Hepatocyte (in vitro differentiated cells): ENCODE measurements at regions not wholly inside any gene's neighbourhood (a gene's known extent, or its start where the extent isn't known, plus 50 kb on each side); places are given as distances from the start of the nearest gene placed in this dataset.

Experiments
- DNase-seq: peaks from one replicate; pipeline ENCODE4 v3.0.0-alpha.2; 2016; ENCODE audit warnings: low spot score
- H2AFZ ChIP-seq: fragments of 200-600 bp; sonication (generic); 2 replicates; pipeline ENCODE4 v1.6.0; 2016; ENCODE audit warnings: antibody characterized with exemption, mild to moderate bottlenecking
- H3K27ac ChIP-seq: fragments of 200-600 bp; sonication (generic); 2 replicates; pipeline ENCODE4 v1.5.1; 2016; ENCODE audit warnings: mild to moderate bottlenecking
- H3K27me3 ChIP-seq: fragments of 200-600 bp; sonication (generic); 2 replicates; pipeline ENCODE4 v1.6.1; 2016
- H3K36me3 ChIP-seq: fragments of 200-600 bp; sonication (generic); replicated peaks from 2 replicates; pipeline ENCODE4 v1.5.1; 2016; ENCODE audit warnings: low read depth; ENCODE audit not compliant: insufficient read depth
- H3K4me1 ChIP-seq: fragments of 200-600 bp; sonication (generic); 2 replicates; pipeline ENCODE4 v1.5.1; 2016; ENCODE audit warnings: mild to moderate bottlenecking, moderate library complexity; ENCODE audit not compliant: insufficient read depth
- H3K4me2 ChIP-seq: fragments of 200-600 bp; sonication (generic); 2 replicates; pipeline ENCODE4 v1.6.0; 2016
- H3K4me3 ChIP-seq: fragments of 200-600 bp; sonication (generic); 2 replicates; pipeline ENCODE4 v1.5.1; 2016; ENCODE audit warnings: mild to moderate bottlenecking
- H3K79me2 ChIP-seq: fragments of 200-600 bp; sonication (generic); 2 replicates; pipeline ENCODE4 v1.6.0; 2017; ENCODE audit warnings: mild to moderate bottlenecking
- H3K9me2 ChIP-seq: fragments of 200-600 bp; sonication (generic); replicated peaks from 2 replicates; pipeline ENCODE4 v1.6.0; 2017; ENCODE audit warnings: mild to moderate bottlenecking; ENCODE audit not compliant: insufficient read depth
- H3K9me3 ChIP-seq: fragments of 200-600 bp; sonication (generic); 2 replicates; pipeline ENCODE4 v1.5.1; 2016; ENCODE audit warnings: low read depth, mild to moderate bottlenecking
- H4K20me1 ChIP-seq: fragments of 200-600 bp; sonication (generic); 2 replicates; pipeline ENCODE4 v1.6.0; 2016; ENCODE audit warnings: mild to moderate bottlenecking; ENCODE audit not compliant: insufficient read depth, poor library complexity, severe bottlenecking
- EZH2 ChIP-seq: fragments of 200-600 bp; sonication (generic); IDR thresholded peaks from 2 replicates; pipeline ENCODE4 v1.6.1; 2016; ENCODE audit warnings: antibody characterized with exemption, mild to moderate bottlenecking, borderline replicate concordance
- EZH2phosphoT487 ChIP-seq: fragments of 200-600 bp; sonication (generic); IDR thresholded peaks from one replicate; pipeline ENCODE4 v1.6.1; 2018; ENCODE audit warnings: antibody characterized with exemption, mild to moderate bottlenecking, low read depth, moderate library complexity; ENCODE audit not compliant: unreplicated experiment, severe bottlenecking
- WGBS: methylation state at CpG from one replicate; pipeline ENCODE4 v1.1.6; 2016; ENCODE audit warnings: low lambda C conversion rate; ENCODE audit errors: missing lambda C conversion rate; 5-methylcytosine and 5-hydroxymethylcytosine counted together
- TF ChIP-seq, protein P1 (sequence below): fragments of 200-600 bp; sonication (generic); IDR thresholded peaks from 2 replicates; pipeline ENCODE4 v1.5.1; 2016; ENCODE audit warnings: antibody characterized with exemption, mild to moderate bottlenecking; ENCODE audit not compliant: poor library complexity

DNA sequence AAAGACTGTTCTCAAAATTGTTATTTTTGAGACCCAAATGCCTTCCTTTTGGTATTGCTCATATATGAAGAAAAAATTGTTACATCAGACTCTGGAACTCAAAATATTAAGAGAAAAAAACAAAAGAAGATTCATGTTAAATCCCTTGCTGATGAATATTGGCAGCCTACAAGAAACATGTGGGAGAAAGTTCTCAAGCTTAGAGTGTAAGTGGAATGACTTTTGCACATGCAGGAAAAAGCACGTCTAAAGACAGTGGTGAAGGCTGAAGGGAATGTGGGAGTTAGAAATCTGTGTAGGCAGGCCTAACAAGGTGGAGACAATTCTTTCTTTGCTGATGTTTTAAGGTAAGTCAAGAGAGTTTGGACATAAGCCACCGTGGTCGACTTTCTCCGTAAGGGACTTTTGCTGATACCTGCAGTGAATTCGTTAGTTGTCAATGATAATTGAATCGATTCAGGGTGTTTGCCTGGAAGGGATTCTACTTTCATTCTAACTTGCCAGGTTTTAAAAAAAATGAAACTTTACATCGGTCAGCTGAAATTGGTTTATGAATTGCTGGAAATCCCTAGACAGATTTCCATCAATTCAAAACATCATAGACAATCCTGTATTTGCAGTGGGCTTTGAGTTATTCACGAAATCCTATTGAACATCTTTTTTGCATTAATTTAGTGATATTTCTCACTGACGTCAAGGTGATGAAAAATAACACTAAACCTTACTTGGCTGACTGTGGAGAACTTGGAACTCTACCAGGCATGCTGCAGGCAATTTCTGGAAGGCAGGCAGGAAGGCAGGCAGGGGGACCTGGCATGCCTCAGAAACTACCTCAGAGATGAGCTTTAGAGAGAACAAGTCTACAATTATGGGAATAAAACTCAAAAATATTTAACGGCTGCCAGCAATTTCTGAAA, 359.1 kb upstream of the ADAMTSL1 start:
- H3K4me1 ChIP-seq: no peaks in the 10 kb centered on the region
- H4K20me1 ChIP-seq: no peaks in the 10 kb centered on the region
- DNase-seq: no peak
- H2AFZ ChIP-seq: no peak overlapping the region
- H3K9me2 ChIP-seq: no peaks in the 10 kb centered on the region
- no peaks in the 10 kb centered on the region for H3K79me2 ChIP-seq
- TF ChIP-seq EZH2: no peak
- TF ChIP-seq, protein P1, sequence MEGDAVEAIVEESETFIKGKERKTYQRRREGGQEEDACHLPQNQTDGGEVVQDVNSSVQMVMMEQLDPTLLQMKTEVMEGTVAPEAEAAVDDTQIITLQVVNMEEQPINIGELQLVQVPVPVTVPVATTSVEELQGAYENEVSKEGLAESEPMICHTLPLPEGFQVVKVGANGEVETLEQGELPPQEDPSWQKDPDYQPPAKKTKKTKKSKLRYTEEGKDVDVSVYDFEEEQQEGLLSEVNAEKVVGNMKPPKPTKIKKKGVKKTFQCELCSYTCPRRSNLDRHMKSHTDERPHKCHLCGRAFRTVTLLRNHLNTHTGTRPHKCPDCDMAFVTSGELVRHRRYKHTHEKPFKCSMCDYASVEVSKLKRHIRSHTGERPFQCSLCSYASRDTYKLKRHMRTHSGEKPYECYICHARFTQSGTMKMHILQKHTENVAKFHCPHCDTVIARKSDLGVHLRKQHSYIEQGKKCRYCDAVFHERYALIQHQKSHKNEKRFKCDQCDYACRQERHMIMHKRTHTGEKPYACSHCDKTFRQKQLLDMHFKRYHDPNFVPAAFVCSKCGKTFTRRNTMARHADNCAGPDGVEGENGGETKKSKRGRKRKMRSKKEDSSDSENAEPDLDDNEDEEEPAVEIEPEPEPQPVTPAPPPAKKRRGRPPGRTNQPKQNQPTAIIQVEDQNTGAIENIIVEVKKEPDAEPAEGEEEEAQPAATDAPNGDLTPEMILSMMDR: no peak
- TF ChIP-seq EZH2phosphoT487: no peak
- WGBS: 80% methylated on average over 10 of the region's 10 CpGs
- H3K27me3 ChIP-seq: no peaks in the 10 kb centered on the region
- no peak overlapping the region for H3K4me2 ChIP-seq
- no peak overlapping the region for H3K27ac ChIP-seq
- no peaks in the 10 kb centered on the region for H3K36me3 ChIP-seq
- no peaks in the 10 kb centered on the region for H3K9me3 ChIP-seq
- H3K4me3 ChIP-seq: no peak overlapping the region

DNA sequence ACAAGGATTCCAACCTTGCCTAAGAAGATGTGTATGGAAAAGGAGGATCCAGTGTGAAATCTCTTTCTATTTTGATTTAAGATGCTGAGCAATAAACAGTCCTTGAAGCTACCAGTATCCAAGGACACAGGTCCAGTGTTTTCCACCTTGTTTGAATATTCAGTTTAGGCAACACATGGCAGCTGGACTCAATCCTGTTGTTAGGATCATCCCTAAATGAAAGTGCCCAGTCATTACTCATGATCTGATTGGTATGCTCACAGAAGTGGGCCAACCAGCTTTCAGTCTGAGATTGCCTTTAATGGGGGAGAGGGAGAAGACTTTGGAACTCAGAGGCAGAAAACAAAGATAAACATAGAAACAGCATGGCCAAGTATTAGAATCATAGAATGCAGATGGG, 355.7 kb upstream of the ADAMTSL1 start:
- Histone ChIP-seq H2AFZ (no peak overlapping the region), H3K4me1 (no peaks in the 10 kb centered on the region), H4K20me1 (no peaks in the 10 kb centered on the region), H3K9me2 (no peaks in the 10 kb centered on the region), H3K36me3 (no peaks in the 10 kb centered on the region), H3K4me3 (no peak overlapping the region), H3K27ac (no peak overlapping the region), H3K79me2 (no peaks in the 10 kb centered on the region), H3K9me3 (no peaks in the 10 kb centered on the region), H3K4me2 (no peak overlapping the region), H3K27me3 (no peaks in the 10 kb centered on the region)
- no peak for DNase-seq
- TF ChIP-seq, protein P1: no peak
- TF ChIP-seq EZH2: no peak
- no peak for TF ChIP-seq EZH2phosphoT487

DNA sequence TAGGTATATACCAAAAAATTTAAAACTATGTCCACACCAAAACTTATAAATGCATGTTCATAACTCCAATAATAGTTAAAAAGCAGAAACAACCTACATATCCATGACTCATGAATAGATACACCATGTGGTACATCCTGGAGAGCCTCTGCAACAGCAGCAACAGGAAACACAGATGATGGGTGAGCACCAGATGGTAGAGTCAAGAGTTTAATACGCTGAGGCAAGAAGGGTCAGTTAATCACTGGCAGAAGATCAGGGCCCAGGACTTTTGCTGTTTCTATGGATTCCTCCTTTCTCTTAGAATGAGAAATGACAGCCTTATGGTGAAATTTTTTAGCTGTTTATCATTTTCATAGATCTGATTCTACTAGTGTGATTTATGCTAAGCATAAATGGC, 351.8 kb upstream of the ADAMTSL1 start:
- Histone ChIP-seq H2AFZ (no peak overlapping the region), H3K4me1 (no peaks in the 10 kb centered on the region), H3K9me3 (no peaks in the 10 kb centered on the region), H4K20me1 (no peaks in the 10 kb centered on the region), H3K4me3 (no peak overlapping the region), H3K36me3 (no peaks in the 10 kb centered on the region), H3K79me2 (no peaks in the 10 kb centered on the region), H3K9me2 (no peaks in the 10 kb centered on the region), H3K27ac (no peak overlapping the region), H3K27me3 (no peaks in the 10 kb centered on the region), H3K4me2 (no peak overlapping the region)
- WGBS: 67% methylated on average over 1 of the region's 1 CpG
- DNase-seq: no peak
- TF ChIP-seq EZH2 (no peak), EZH2phosphoT487 (no peak)
- TF ChIP-seq, protein P1: no peak
